ENCODE measurements at regions not wholly inside any gene's neighbourhood (a gene's known extent, or its start where the extent isn't known, plus 50 kb on each side); places are given as distances from the start of the nearest gene placed in this dataset.

- H3K9me3 ChIP-seq (ENCODE audit: control insufficient read depth, insufficient read depth, low read length) = no peaks in the 10 kb centered on the region
- no peak for DNase-seq (ENCODE audit: low read depth, low spot score)
- no peak overlapping the region for H3K27ac ChIP-seq (ENCODE audit: low read depth, low read length)
- ChIA-PET CTCF (no interaction called here), POLR2A (no interaction called here)
- H3K4me3 ChIP-seq (ENCODE audit: low read depth, low read length) = no peak overlapping the region
- TF ChIP-seq CTCF (IDR thresholded peaks at IDR 0.05; ENCODE audit: low read depth, low read length) = no peak
- no peaks in the 10 kb centered on the region for H3K27me3 ChIP-seq (ENCODE audit: control insufficient read depth, insufficient read depth, low read length)
Measured at GRCh38 chr13:89750371-89750770, 1597.1 kb upstream of the MIR17HG start.

- no peak overlapping the region for H3K4me3 ChIP-seq (ENCODE audit: low read depth, low read length)
- no peaks in the 10 kb centered on the region for H3K9me3 ChIP-seq (ENCODE audit: control insufficient read depth, insufficient read depth, low read length)
- ChIA-PET CTCF (interaction anchor here (0.8 kb wide), 1 partner anchor 145 kb away, joined by 3 read pairs; no protein-coding TSS in a partner anchor), POLR2A (no interaction called here)
- H3K27me3 ChIP-seq (ENCODE audit: control insufficient read depth, insufficient read depth, low read length) = no peaks in the 10 kb centered on the region
- no peak for DNase-seq (ENCODE audit: low read depth, low spot score)
- no peak for TF ChIP-seq CTCF (IDR thresholded peaks at IDR 0.05; ENCODE audit: low read depth, low read length)
- no peak overlapping the region for H3K27ac ChIP-seq (ENCODE audit: low read depth, low read length)
Measured at GRCh38 chr13:89751432-89751930, 1596.0 kb upstream of the MIR17HG start.

- ChIA-PET CTCF (no interaction called here), POLR2A (no interaction called here)
- H3K27ac ChIP-seq (ENCODE audit: low read depth, low read length) = no peak overlapping the region
- no peaks in the 10 kb centered on the region for H3K9me3 ChIP-seq (ENCODE audit: control insufficient read depth, insufficient read depth, low read length)
- H3K27me3 ChIP-seq (ENCODE audit: control insufficient read depth, insufficient read depth, low read length) = no peaks in the 10 kb centered on the region
- H3K4me3 ChIP-seq (ENCODE audit: low read depth, low read length) = no peak overlapping the region
- no peak for DNase-seq (ENCODE audit: low read depth, low spot score)
- TF ChIP-seq CTCF (IDR thresholded peaks at IDR 0.05; ENCODE audit: low read depth, low read length) = no peak
Measured at GRCh38 chr13:89752394-89752793, 1595.1 kb upstream of the MIR17HG start.

GRCh38 chr13:89755729-89756492 is 1591.6 kb upstream of the MIR17HG start:
- ChIA-PET POLR2A (no interaction called here), CTCF (no interaction called here)
- DNase-seq (ENCODE audit: low read depth, low spot score) = no peak
- Histone ChIP-seq H3K27me3 (ENCODE audit: control insufficient read depth, insufficient read depth, low read length) (no peaks in the 10 kb centered on the region), H3K27ac (ENCODE audit: low read depth, low read length) (no peak overlapping the region), H3K4me3 (ENCODE audit: low read depth, low read length) (no peak overlapping the region), H3K9me3 (ENCODE audit: control insufficient read depth, insufficient read depth, low read length) (no peaks in the 10 kb centered on the region)
- TF ChIP-seq CTCF (IDR thresholded peaks at IDR 0.05; ENCODE audit: low read depth, low read length) = no peak

GRCh38 chr13:89763005-89763404 is 1584.5 kb upstream of the MIR17HG start:
- H3K9me3 ChIP-seq (ENCODE audit: control insufficient read depth, insufficient read depth, low read length) = no peaks in the 10 kb centered on the region
- CTCF ChIA-PET = no interaction called here
- no peak for TF ChIP-seq CTCF (IDR thresholded peaks at IDR 0.05; ENCODE audit: low read depth, low read length)
- POLR2A ChIA-PET = no interaction called here
- no peak overlapping the region for H3K4me3 ChIP-seq (ENCODE audit: low read depth, low read length)
- no peak overlapping the region for H3K27ac ChIP-seq (ENCODE audit: low read depth, low read length)
- DNase-seq (ENCODE audit: low read depth, low spot score) = no peak
- no peaks in the 10 kb centered on the region for H3K27me3 ChIP-seq (ENCODE audit: control insufficient read depth, insufficient read depth, low read length)

All from AG04450 (cell line).